HEK293 (cell line): ENCODE measurements at regions not wholly inside any gene's neighbourhood (a gene's known extent, or its start where the extent isn't known, plus 50 kb on each side); places are given as distances from the start of the nearest gene placed in this dataset.

Source experiments
- CTCF ChIA-PET: fragments of 350-600 bp; formaldehyde crosslinking; extraction: SDS; loops from one replicate; lab custom pipeline; 2021; ENCODE audit warnings: antibody characterized with exemption; lab: Yijun Ruan, JAX
- POLR2A ChIA-PET: fragments of 300-600 bp; formaldehyde crosslinking; extraction: SDS; loops from one replicate; lab custom pipeline; 2020; ENCODE audit warnings: antibody characterized with exemption, inconsistent platforms; lab: Yijun Ruan, JAX
- H3K27ac ChIP-seq: fragments of 200-500 bp; sonication (Bioruptor generic); 2 replicates; pipeline ENCODE4 v1.5.1; 2014; ENCODE audit warnings: low read depth, low read length, control low read depth, inconsistent platforms; ENCODE audit errors: extremely low read depth
- H3K36me3 ChIP-seq, 2 experiments: fragments of 200-500 bp in 1 of 2; sonication (Bioruptor generic) in 1 of 2; 1 replicate in 1 of 2; 2 replicates in 1 of 2; pipeline ENCODE4 v1.5.1; 2014 to 2017; ENCODE audit warnings: inconsistent platforms in 2 of 2, low read length in 2 of 2; ENCODE audit not compliant: control insufficient read depth in 2 of 2, insufficient read depth in 1 of 2
- H3K4me1 ChIP-seq: fragments of 200-500 bp; sonication (Bioruptor generic); 2 replicates; pipeline ENCODE4 v1.5.1; 2014; ENCODE audit warnings: mild to moderate bottlenecking, low read length, inconsistent platforms; ENCODE audit not compliant: control insufficient read depth, insufficient read depth
- H3K4me3 ChIP-seq: 2 replicates; pipeline ENCODE4 v1.5.1; 2011; ENCODE audit warnings: low read depth, mild to moderate bottlenecking, control low read depth, low read length, moderate library complexity
- H3K9me3 ChIP-seq: fragments of 200-500 bp; sonication (Bioruptor generic); 2 replicates; pipeline ENCODE4 v1.5.1; 2014; ENCODE audit warnings: low read depth, low read length, inconsistent platforms; ENCODE audit not compliant: control insufficient read depth, insufficient read depth
- HIC1 ChIP-seq: fragments of 450-650 bp; formaldehyde crosslinking; IDR thresholded peaks from 2 replicates; pipeline ENCODE4 v1.5.1; 2016; ENCODE audit warnings: missing biosample characterization, missing genetic modification characterization
- MEIS1 ChIP-seq: sonication (generic); formaldehyde crosslinking; IDR thresholded peaks from 2 replicates; pipeline ENCODE4 v1.8.1; 2022; ENCODE audit warnings: missing genetic modification reagents, mild to moderate bottlenecking, borderline replicate concordance
- SP7 ChIP-seq: fragments of 450-650 bp; formaldehyde crosslinking; IDR thresholded peaks from 2 replicates; pipeline ENCODE4 v1.5.1; 2016; ENCODE audit warnings: missing biosample characterization, missing genetic modification characterization
- ZBTB20 ChIP-seq: fragments of 450-650 bp; formaldehyde crosslinking; IDR thresholded peaks from 2 replicates; pipeline ENCODE4 v1.5.1; 2016; ENCODE audit warnings: missing biosample characterization, missing genetic modification characterization
- ZFP41 ChIP-seq: fragments of 450-650 bp; formaldehyde crosslinking; IDR thresholded peaks from 2 replicates; pipeline ENCODE4 v1.5.1; 2016; ENCODE audit warnings: missing biosample characterization, missing genetic modification characterization, borderline replicate concordance
- ZNF223 ChIP-seq: fragments of 450-650 bp; formaldehyde crosslinking; IDR thresholded peaks from 2 replicates; pipeline ENCODE4 v1.5.1; 2016; ENCODE audit warnings: missing biosample characterization, missing genetic modification characterization
- ZNF266 ChIP-seq: fragments of 450-650 bp; formaldehyde crosslinking; IDR thresholded peaks from 2 replicates; pipeline ENCODE4 v1.5.1; 2016; ENCODE audit warnings: missing biosample characterization, missing genetic modification characterization, low read depth
- ZNF292 ChIP-seq: fragments of 450-650 bp; formaldehyde crosslinking; IDR thresholded peaks from 2 replicates; pipeline ENCODE4 v1.5.1; 2016; ENCODE audit warnings: low read depth, missing biosample characterization, missing genetic modification characterization, borderline replicate concordance
- ZNF501 ChIP-seq: fragments of 450-650 bp; formaldehyde crosslinking; IDR thresholded peaks from 2 replicates; pipeline ENCODE4 v1.5.1; 2016; ENCODE audit warnings: missing biosample characterization, missing genetic modification characterization
- ZNF792 ChIP-seq: fragments of 450-650 bp; formaldehyde crosslinking; IDR thresholded peaks from 2 replicates; pipeline ENCODE4 v1.5.1; 2016; ENCODE audit warnings: missing biosample characterization, missing genetic modification characterization
- TF ChIP-seq, protein P1 (sequence below): fragments of 450-650 bp; formaldehyde crosslinking; IDR thresholded peaks from 2 replicates; pipeline ENCODE4 v1.5.1; 2017; ENCODE audit warnings: missing biosample characterization, missing genetic modification characterization
- TF ChIP-seq, protein P2 (sequence below): fragments of 450-650 bp; formaldehyde crosslinking; IDR thresholded peaks from 2 replicates; pipeline ENCODE4 v1.5.1; 2017; ENCODE audit warnings: missing biosample characterization, missing genetic modification characterization
- TF ChIP-seq, protein P3 (sequence below): fragments of 450-650 bp; formaldehyde crosslinking; IDR thresholded peaks from 2 replicates; pipeline ENCODE4 v1.5.1; 2016; ENCODE audit warnings: missing biosample characterization, missing genetic modification characterization, borderline replicate concordance
- TF ChIP-seq, protein P4 (sequence below): fragments of 450-650 bp; formaldehyde crosslinking; IDR thresholded peaks from 2 replicates; pipeline ENCODE4 v1.5.1; 2016; ENCODE audit warnings: missing biosample characterization, missing genetic modification characterization, low read depth

GRCh38 chr5:23445573-23445972 lies 61.8 kb upstream of the PRDM9 start (continued):
- TF ChIP-seq, protein P1, sequence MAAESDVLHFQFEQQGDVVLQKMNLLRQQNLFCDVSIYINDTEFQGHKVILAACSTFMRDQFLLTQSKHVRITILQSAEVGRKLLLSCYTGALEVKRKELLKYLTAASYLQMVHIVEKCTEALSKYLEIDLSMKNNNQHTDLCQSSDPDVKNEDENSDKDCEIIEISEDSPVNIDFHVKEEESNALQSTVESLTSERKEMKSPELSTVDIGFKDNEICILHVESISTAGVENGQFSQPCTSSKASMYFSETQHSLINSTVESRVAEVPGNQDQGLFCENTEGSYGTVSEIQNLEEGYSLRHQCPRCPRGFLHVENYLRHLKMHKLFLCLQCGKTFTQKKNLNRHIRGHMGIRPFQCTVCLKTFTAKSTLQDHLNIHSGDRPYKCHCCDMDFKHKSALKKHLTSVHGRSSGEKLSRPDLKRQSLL = no peak
- TF ChIP-seq, all 188 proteins: peak for 0

GRCh38 chr5:23440703-23441102 lies 66.7 kb upstream of the PRDM9 start:
- POLR2A ChIA-PET = no interaction called here
- TF ChIP-seq SP7 (no peak), MEIS1 (0 out of 2 replicates have a peak, but pooled peaks have one; percentile 43)
- CTCF ChIA-PET = interaction anchor here (0.6 kb wide), 1 partner anchor 1370 kb away, joined by 3 read pairs; no protein-coding TSS in a partner anchor

DNA sequence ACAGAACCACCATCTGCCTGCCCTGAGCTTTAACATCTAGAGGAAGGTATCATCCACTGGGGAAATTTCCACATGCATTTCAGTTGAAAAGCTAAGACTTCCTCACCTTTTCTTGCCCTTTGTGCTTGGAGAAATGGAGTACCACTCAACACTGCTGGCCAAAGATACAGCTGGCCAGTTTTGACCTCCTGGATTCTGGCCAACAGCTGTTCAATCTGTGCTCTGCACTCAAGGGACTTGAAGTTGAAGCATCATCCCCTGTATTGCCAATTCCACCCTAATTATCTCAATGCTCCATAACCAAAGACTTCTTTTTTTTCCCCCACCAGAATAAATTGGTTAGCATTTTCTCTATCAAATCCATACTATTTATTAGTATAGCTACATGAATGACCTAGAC lies 70.4 kb upstream of the PRDM9 start:
- TF ChIP-seq, protein P2, sequence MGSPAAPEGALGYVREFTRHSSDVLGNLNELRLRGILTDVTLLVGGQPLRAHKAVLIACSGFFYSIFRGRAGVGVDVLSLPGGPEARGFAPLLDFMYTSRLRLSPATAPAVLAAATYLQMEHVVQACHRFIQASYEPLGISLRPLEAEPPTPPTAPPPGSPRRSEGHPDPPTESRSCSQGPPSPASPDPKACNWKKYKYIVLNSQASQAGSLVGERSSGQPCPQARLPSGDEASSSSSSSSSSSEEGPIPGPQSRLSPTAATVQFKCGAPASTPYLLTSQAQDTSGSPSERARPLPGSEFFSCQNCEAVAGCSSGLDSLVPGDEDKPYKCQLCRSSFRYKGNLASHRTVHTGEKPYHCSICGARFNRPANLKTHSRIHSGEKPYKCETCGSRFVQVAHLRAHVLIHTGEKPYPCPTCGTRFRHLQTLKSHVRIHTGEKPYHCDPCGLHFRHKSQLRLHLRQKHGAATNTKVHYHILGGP (tag by site-specific recombination) = no peak
- no peaks in the 10 kb centered on the region for H3K36me3 ChIP-seq
- no peaks in the 10 kb centered on the region for H3K9me3 ChIP-seq
- no peak overlapping the region for H3K4me3 ChIP-seq
- H3K27ac ChIP-seq = no peak overlapping the region
- no peaks in the 10 kb centered on the region for H3K4me1 ChIP-seq
- POLR2A ChIA-PET = interaction anchor here (0.6 kb wide), 1 partner anchor 8 kb away, joined by 3 read pairs; no protein-coding TSS in a partner anchor
- CTCF ChIA-PET = interaction anchor here (0.5 to 0.6 kb wide), 2 partner anchors 47 to 378 kb away, joined by 3 to 4 read pairs; no protein-coding TSS in a partner anchor

More at GRCh38 chr5:23440703-23441102, 66.7 kb upstream of the PRDM9 start:
- Histone ChIP-seq H3K9me3 (no peaks in the 10 kb centered on the region; the same call in 1 of the 2 replicates), H3K4me3 (no peak overlapping the region), H3K27ac (no peak overlapping the region), H3K36me3 (no peaks in the 10 kb centered on the region), H3K4me1 (no peaks in the 10 kb centered on the region)

DNA sequence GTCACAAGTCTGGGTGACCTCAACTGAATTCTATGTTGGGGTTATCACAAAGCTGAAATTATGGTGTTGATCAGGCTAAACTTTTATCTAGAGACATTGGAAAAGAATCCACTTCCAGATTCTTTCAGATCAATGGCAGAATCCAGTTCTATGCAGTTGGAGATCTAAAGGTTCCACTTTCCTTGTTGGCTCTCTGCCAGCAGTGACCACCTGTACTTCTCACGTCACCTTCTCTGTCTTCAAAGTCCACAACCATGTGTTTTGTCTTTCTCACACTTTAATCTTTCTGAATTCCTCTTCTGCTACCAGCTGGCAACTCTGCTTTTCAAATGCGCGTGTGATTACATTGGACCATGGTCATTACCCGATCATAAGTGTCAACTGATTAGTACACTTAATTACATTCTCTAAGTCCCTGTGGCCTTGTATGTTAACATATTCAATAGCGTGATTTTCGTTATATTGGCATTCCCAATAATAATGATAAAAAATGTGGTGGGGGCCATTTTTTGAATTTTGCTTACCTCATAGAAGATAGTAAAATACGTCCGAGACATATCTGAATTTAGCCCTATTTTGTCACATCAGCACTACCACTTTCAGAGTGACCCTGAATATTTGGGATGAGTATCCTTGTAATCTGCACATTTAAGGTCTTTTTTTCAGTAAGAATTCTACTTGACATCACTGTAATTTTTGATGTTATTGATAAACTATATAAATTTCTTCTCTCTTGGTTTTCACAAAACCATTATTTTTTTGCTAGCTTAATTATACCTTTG lies 73.7 kb upstream of the PRDM9 start:
- CTCF ChIA-PET = interaction anchor here (1.1 kb wide), 1 partner anchor 13 kb away, joined by 5 read pairs; no protein-coding TSS in a partner anchor
- H3K27ac ChIP-seq = no peak overlapping the region
- H3K9me3 ChIP-seq = no peaks in the 10 kb centered on the region
- H3K36me3 ChIP-seq = no peaks in the 10 kb centered on the region
- H3K4me1 ChIP-seq = no peaks in the 10 kb centered on the region
- POLR2A ChIA-PET = no interaction called here
- H3K4me3 ChIP-seq = no peak overlapping the region
- TF ChIP-seq ZNF223 (no peak), HIC1 (tag by site-specific recombination) (no peak), ZBTB20 (tag by site-specific recombination) (no peak), ZFP41 (tag by site-specific recombination) (no peak), ZNF266 (tag by site-specific recombination) (no peak), ZNF501 (tag by site-specific recombination) (no peak), ZNF792 (tag by site-specific recombination) (no peak), ZNF292 (tag by site-specific recombination) (no peak)
- TF ChIP-seq, protein P3, sequence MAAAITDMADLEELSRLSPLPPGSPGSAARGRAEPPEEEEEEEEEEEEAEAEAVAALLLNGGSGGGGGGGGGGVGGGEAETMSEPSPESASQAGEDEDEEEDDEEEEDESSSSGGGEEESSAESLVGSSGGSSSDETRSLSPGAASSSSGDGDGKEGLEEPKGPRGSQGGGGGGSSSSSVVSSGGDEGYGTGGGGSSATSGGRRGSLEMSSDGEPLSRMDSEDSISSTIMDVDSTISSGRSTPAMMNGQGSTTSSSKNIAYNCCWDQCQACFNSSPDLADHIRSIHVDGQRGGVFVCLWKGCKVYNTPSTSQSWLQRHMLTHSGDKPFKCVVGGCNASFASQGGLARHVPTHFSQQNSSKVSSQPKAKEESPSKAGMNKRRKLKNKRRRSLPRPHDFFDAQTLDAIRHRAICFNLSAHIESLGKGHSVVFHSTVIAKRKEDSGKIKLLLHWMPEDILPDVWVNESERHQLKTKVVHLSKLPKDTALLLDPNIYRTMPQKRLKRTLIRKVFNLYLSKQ (tag by site-specific recombination) = no peak
- TF ChIP-seq, protein P4, sequence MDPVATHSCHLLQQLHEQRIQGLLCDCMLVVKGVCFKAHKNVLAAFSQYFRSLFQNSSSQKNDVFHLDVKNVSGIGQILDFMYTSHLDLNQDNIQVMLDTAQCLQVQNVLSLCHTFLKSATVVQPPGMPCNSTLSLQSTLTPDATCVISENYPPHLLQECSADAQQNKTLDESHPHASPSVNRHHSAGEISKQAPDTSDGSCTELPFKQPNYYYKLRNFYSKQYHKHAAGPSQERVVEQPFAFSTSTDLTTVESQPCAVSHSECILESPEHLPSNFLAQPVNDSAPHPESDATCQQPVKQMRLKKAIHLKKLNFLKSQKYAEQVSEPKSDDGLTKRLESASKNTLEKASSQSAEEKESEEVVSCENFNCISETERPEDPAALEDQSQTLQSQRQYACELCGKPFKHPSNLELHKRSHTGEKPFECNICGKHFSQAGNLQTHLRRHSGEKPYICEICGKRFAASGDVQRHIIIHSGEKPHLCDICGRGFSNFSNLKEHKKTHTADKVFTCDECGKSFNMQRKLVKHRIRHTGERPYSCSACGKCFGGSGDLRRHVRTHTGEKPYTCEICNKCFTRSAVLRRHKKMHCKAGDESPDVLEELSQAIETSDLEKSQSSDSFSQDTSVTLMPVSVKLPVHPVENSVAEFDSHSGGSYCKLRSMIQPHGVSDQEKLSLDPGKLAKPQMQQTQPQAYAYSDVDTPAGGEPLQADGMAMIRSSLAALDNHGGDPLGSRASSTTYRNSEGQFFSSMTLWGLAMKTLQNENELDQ (tag by site-specific recombination) = no peak
